BLaER1 (cell line): ENCODE measurements at regions not wholly inside any gene's neighbourhood (a gene's known extent, or its start where the extent isn't known, plus 50 kb on each side); places are given as distances from the start of the nearest gene placed in this dataset.

ENCODE experiments used
- H3K27ac ChIP-seq: shearing (Covaris generic); formaldehyde crosslinking; 2 replicates; pipeline ENCODE4 v1.8.1; 2022
- H3K27me3 ChIP-seq: shearing (Covaris generic); formaldehyde crosslinking; 2 replicates; pipeline ENCODE4 v1.8.1; 2022
- H3K36me3 ChIP-seq: shearing (Covaris generic); formaldehyde crosslinking; 2 replicates; pipeline ENCODE4 v1.8.1; 2022
- H3K4me1 ChIP-seq: shearing (Covaris generic); formaldehyde crosslinking; 2 replicates; pipeline ENCODE4 v1.8.1; 2022
- H3K4me2 ChIP-seq: shearing (Covaris generic); formaldehyde crosslinking; 2 replicates; pipeline ENCODE4 v1.8.1; 2022
- H3K4me3 ChIP-seq: shearing (Covaris generic); formaldehyde crosslinking; 2 replicates; pipeline ENCODE4 v1.8.1; 2022
- H3K9ac ChIP-seq: shearing (Covaris generic); formaldehyde crosslinking; 2 replicates; pipeline ENCODE4 v1.8.1; 2022
- H3K9me3 ChIP-seq: shearing (Covaris generic); formaldehyde crosslinking; 2 replicates; pipeline ENCODE4 v1.8.1; 2022
- H4K20me1 ChIP-seq: shearing (Covaris generic); formaldehyde crosslinking; 2 replicates; pipeline ENCODE4 v1.8.1; 2022
- Cebpa-rat ChIP-seq: shearing (Covaris generic); IDR thresholded peaks from 2 replicates; pipeline ENCODE4 v1.8.1; 2022

DNA sequence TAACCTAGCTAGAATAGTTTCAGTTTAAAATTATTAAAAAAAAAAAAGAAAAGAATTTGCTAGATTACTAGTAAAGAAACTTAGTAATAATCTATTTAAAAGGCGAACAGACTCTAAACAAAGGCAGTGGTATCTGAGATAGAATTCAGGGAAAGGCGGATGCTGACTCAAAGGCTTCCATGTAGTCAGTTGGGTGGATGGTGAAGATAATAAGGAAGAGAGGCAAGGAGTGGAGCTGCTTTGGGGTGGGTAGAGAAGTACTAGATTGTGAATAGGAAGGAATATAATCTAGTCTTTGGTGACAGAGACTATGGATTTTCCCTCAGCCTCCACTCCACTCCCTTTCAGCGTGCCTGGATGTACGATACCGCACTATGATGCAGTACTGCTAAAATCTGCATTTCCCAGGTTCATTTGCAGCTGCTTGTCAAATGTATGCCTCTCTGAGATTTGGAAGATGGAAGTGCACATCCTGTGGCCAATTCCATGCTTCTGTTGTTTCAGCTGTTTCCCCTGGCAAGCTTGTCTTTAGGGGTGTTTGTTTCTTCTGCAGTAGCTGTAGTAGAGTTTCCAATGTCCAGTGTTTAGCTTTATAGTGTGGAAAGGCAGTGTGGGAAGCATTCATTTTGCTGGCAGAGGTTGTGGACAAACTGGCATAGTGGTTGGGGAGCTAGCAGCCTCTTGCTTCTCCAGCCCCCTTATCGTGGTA, 184.6 kb upstream of the NRIP1 start:
- no peaks in the 10 kb centered on the region for H4K20me1 ChIP-seq
- H3K4me2 ChIP-seq, result no peak overlapping the region
- peaks cover 6% of the 10 kb centered on the region; the same call in 1 of the 2 replicates for H3K9me3 ChIP-seq
- H3K4me1 ChIP-seq, result no peaks in the 10 kb centered on the region
- H3K27ac ChIP-seq, result no peak overlapping the region
- no peak for TF ChIP-seq Cebpa-rat
- H3K4me3 ChIP-seq, result no peak overlapping the region
- H3K27me3 ChIP-seq, result no peaks in the 10 kb centered on the region
- H3K36me3 ChIP-seq, result no peaks in the 10 kb centered on the region
- H3K9ac ChIP-seq, result no peak overlapping the region

- no peak for TF ChIP-seq Cebpa-rat
Measured at GRCh38 chr21:15250384-15250783, 185.6 kb upstream of the NRIP1 start.

GRCh38 chr21:15252431-15252830, 187.6 kb upstream of the NRIP1 start:
- H3K9ac ChIP-seq, result no peak overlapping the region
- H3K4me3 ChIP-seq, result no peak overlapping the region
- H3K27ac ChIP-seq, result no peak overlapping the region; the same call in 1 of the 2 replicates
- H3K36me3 ChIP-seq, result no peaks in the 10 kb centered on the region
- H4K20me1 ChIP-seq, result no peaks in the 10 kb centered on the region
- no peaks in the 10 kb centered on the region for H3K27me3 ChIP-seq
- no peak overlapping the region for H3K4me2 ChIP-seq
- H3K9me3 ChIP-seq, result peaks cover 6% of the 10 kb centered on the region; the same call in 1 of the 2 replicates
- no peak for TF ChIP-seq Cebpa-rat
- no peaks in the 10 kb centered on the region for H3K4me1 ChIP-seq

More at GRCh38 chr21:15250384-15250783, 185.6 kb upstream of the NRIP1 start:
- H3K9ac ChIP-seq, result no peak overlapping the region
- H3K36me3 ChIP-seq, result no peaks in the 10 kb centered on the region
- H3K9me3 ChIP-seq, result peaks cover 6% of the 10 kb centered on the region; the same call in 1 of the 2 replicates
- H4K20me1 ChIP-seq, result no peaks in the 10 kb centered on the region
- no peak overlapping the region for H3K27ac ChIP-seq
- H3K4me2 ChIP-seq, result no peak overlapping the region
- H3K4me3 ChIP-seq, result no peak overlapping the region
- no peaks in the 10 kb centered on the region for H3K27me3 ChIP-seq
- no peaks in the 10 kb centered on the region for H3K4me1 ChIP-seq

- TF ChIP-seq Cebpa-rat, result no peak
Measured at GRCh38 chr21:15254111-15254510, 189.3 kb upstream of the NRIP1 start.

GRCh38 chr21:15255261-15255660, 190.5 kb upstream of the NRIP1 start:
- no peaks in the 10 kb centered on the region for H3K4me1 ChIP-seq
- H3K27ac ChIP-seq, result no peak overlapping the region
- no peaks in the 10 kb centered on the region for H3K27me3 ChIP-seq
- H3K4me3 ChIP-seq, result no peak overlapping the region
- H3K9me3 ChIP-seq, result peaks cover 6% of the 10 kb centered on the region; the same call in 1 of the 2 replicates
- H3K4me2 ChIP-seq, result no peak overlapping the region
- H3K36me3 ChIP-seq, result no peaks in the 10 kb centered on the region
- no peak for TF ChIP-seq Cebpa-rat
- H4K20me1 ChIP-seq, result no peaks in the 10 kb centered on the region
- no peak overlapping the region for H3K9ac ChIP-seq

More at GRCh38 chr21:15254111-15254510, 189.3 kb upstream of the NRIP1 start:
- Histone ChIP-seq H3K9ac (no peak overlapping the region), H3K9me3 (peaks cover 6% of the 10 kb centered on the region; the same call in 1 of the 2 replicates), H4K20me1 (no peaks in the 10 kb centered on the region), H3K4me1 (no peaks in the 10 kb centered on the region), H3K27ac (no peak overlapping the region), H3K4me3 (no peak overlapping the region), H3K27me3 (no peaks in the 10 kb centered on the region), H3K4me2 (no peak overlapping the region), H3K36me3 (no peaks in the 10 kb centered on the region)

DNA sequence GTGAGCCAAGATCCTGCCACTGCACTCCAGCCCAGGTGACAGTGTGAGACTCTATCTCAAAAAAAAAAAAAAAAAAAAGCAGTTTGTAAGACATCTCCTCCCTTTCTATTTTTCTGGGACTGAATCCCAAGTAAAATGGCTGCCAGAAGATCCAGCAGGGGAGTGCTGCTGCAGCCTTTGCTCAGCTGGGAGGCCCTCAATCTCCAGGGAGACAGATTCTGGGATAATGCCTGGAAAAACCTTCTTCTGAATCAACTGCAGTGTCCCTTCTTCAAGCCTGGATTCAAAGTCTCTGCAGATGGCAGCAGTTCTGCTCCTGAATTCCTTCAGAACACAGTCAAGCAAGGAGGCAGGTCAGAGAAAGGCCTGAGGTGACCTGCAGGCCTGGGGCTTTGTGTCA, 191.0 kb upstream of the NRIP1 start:
- H3K4me3 ChIP-seq, result no peak overlapping the region
- H3K9me3 ChIP-seq, result peaks cover 6% of the 10 kb centered on the region; the same call in 1 of the 2 replicates
- H3K4me2 ChIP-seq, result no peak overlapping the region
- no peaks in the 10 kb centered on the region for H3K4me1 ChIP-seq
- no peak for TF ChIP-seq Cebpa-rat
- no peaks in the 10 kb centered on the region for H3K27me3 ChIP-seq
- H3K36me3 ChIP-seq, result no peaks in the 10 kb centered on the region
- no peaks in the 10 kb centered on the region for H4K20me1 ChIP-seq
- no peak overlapping the region for H3K9ac ChIP-seq
- no peak overlapping the region for H3K27ac ChIP-seq

DNA sequence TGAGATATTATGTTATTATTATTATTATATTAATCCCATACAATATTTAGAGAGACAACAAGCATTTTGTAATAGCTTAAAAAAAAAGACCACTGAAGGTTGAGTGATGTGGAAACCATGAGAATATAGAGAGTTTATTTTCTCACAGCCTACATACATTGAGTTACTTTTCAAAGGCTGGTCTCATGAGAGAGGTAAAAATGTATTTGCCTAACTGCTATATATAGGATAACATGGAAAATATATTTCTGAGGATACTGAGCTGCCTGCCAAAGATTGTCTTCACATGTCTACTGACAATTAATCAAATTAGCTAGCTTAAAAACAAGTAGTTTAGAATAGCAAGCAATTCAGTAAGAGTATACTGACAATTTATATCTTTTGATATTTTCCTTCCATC, 192.2 kb upstream of the NRIP1 start:
- Histone ChIP-seq H3K4me2 (no peak overlapping the region), H3K27ac (no peak overlapping the region), H3K9ac (no peak overlapping the region), H4K20me1 (no peaks in the 10 kb centered on the region), H3K4me1 (no peaks in the 10 kb centered on the region), H3K36me3 (no peaks in the 10 kb centered on the region), H3K27me3 (no peaks in the 10 kb centered on the region), H3K4me3 (no peak overlapping the region), H3K9me3 (peaks cover 6% of the 10 kb centered on the region; the same call in 1 of the 2 replicates)
- no peak for TF ChIP-seq Cebpa-rat

- no peaks in the 10 kb centered on the region for H3K4me1 ChIP-seq
- no peaks in the 10 kb centered on the region for H4K20me1 ChIP-seq
- no peak overlapping the region for H3K4me3 ChIP-seq
- H3K27me3 ChIP-seq, result no peaks in the 10 kb centered on the region
- no peak overlapping the region for H3K4me2 ChIP-seq
- H3K9ac ChIP-seq, result no peak overlapping the region
- no peak for TF ChIP-seq Cebpa-rat
- peaks cover 6% of the 10 kb centered on the region; the same call in 1 of the 2 replicates for H3K9me3 ChIP-seq
- H3K36me3 ChIP-seq, result no peaks in the 10 kb centered on the region
- H3K27ac ChIP-seq, result no peak overlapping the region
Measured at GRCh38 chr21:15257646-15258045, 192.8 kb upstream of the NRIP1 start.

- Histone ChIP-seq H4K20me1 (no peaks in the 10 kb centered on the region), H3K4me2 (no peak overlapping the region), H3K27me3 (no peaks in the 10 kb centered on the region), H3K9me3 (0 out of 2 replicates have a peak, but pooled peaks cover 6% of the 10 kb centered on the region), H3K4me1 (no peaks in the 10 kb centered on the region), H3K4me3 (no peak overlapping the region), H3K9ac (no peak overlapping the region), H3K36me3 (no peaks in the 10 kb centered on the region), H3K27ac (no peak overlapping the region)
- no peak for TF ChIP-seq Cebpa-rat
Measured at GRCh38 chr21:15259824-15260223, 195.0 kb upstream of the NRIP1 start.

DNA sequence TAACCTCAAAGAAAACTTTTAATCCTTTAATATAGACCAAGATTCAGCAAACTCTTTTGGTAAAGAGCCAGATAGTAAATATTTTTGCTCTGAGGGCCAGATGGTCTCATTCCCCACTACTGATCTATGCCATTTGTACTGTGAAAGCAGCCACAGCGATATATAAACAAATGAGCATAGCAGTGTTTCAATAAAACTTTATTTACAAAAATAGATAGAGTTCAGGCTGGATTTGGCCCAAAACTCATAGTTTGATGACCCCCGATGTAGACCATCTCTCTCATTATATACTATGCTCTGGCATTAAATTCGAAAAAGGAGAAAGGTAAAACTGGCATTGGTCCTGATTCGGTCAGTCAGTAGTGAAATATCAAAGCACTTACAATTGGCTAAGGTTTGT, 195.8 kb upstream of the NRIP1 start:
- Histone ChIP-seq H3K27me3 (no peaks in the 10 kb centered on the region), H3K27ac (no peak overlapping the region), H3K36me3 (no peaks in the 10 kb centered on the region), H3K4me1 (no peaks in the 10 kb centered on the region), H4K20me1 (no peaks in the 10 kb centered on the region), H3K4me3 (no peak overlapping the region), H3K9me3 (0 out of 2 replicates have a peak, but pooled peaks cover 6% of the 10 kb centered on the region), H3K4me2 (no peak overlapping the region), H3K9ac (no peak overlapping the region)
- TF ChIP-seq Cebpa-rat, result no peak
